ENCODE measurements at regions not wholly inside any gene's neighbourhood (a gene's known extent, or its start where the extent isn't known, plus 50 kb on each side); places are given as distances from the start of the nearest gene placed in this dataset.

DNA sequence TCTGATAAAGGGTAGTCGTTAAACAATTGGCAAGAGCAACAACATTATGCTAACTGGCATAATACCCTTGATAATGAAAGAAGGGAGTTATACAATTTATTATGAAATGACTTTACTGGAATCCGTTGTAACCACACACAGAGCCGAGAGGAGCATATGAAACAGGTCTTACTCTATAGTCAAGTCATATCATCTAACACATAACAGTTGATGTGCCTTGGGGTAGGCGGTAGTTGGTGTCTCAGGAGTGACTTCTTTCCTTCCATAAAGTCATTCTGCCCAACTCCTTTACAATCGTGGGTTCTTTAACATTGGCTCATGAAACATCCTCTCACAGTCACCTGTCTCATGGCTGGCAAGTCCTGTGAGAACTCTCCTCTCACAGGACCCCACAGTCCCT, 225.2 kb downstream of the LTN1 start:
- intact Hi-C loops (cut with micrococcal nuclease): no loop called here
- POLR2A ChIA-PET: no interaction called here
- no peak for DNase-seq (ENCODE audit: unreplicated experiment)
- TF ChIP-seq, protein P1, sequence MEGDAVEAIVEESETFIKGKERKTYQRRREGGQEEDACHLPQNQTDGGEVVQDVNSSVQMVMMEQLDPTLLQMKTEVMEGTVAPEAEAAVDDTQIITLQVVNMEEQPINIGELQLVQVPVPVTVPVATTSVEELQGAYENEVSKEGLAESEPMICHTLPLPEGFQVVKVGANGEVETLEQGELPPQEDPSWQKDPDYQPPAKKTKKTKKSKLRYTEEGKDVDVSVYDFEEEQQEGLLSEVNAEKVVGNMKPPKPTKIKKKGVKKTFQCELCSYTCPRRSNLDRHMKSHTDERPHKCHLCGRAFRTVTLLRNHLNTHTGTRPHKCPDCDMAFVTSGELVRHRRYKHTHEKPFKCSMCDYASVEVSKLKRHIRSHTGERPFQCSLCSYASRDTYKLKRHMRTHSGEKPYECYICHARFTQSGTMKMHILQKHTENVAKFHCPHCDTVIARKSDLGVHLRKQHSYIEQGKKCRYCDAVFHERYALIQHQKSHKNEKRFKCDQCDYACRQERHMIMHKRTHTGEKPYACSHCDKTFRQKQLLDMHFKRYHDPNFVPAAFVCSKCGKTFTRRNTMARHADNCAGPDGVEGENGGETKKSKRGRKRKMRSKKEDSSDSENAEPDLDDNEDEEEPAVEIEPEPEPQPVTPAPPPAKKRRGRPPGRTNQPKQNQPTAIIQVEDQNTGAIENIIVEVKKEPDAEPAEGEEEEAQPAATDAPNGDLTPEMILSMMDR (IDR thresholded peaks at IDR 0.05; ENCODE audit: unreplicated experiment): no peak
- Mint-ChIP-seq H3K4me3 (ENCODE audit: unreplicated experiment) (no peak overlapping the region), H3K36me3 (ENCODE audit: insufficient read depth, unreplicated experiment) (no peaks in the 10 kb centered on the region), H3K4me1 (ENCODE audit: insufficient read depth, unreplicated experiment) (no peaks in the 10 kb centered on the region), H3K9me3 (ENCODE audit: unreplicated experiment) (no peaks in the 10 kb centered on the region), H3K27ac (ENCODE audit: low read depth, unreplicated experiment) (no peak overlapping the region), H3K27me3 (ENCODE audit: insufficient read depth, unreplicated experiment) (no peaks in the 10 kb centered on the region)
- no TSS peak for BruUV-seq (replicated peaks)
- CTCF ChIA-PET: interaction anchor here (0.9 kb wide), 1 partner anchor 11 kb away, joined by 4 read pairs; no protein-coding TSS in a partner anchor

DNA sequence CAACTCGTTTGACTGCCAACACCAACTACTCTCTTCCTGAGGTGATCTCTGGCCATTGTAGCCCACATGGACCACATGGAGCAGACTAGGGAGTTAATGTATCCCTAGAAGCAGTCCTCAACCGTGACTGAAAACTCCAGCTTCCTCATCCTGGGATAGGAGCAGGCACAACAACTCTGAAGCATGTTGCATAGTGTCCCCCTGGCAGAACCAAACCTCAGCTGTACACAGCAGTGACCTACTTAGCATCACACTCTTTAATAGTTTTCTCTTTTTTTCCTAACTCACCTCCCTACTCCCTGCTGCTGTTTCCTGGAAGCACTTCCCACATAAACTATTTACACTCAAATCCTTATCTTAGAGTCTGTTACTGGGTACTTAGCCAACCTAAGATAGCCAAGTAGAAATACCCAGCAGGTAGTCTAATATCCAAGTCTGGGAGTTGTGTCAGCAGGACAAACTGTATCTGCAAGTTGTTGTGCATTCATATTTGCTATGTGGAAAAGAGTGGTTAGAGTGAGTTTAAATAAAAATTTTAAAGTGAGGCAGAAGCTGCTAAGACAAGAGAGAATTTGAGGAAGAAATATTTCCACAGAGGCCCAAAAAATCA, 228.8 kb downstream of the LTN1 start:
- ChIA-PET POLR2A (no interaction called here), CTCF (interaction anchor here (0.6 to 2.1 kb wide), 3 partner anchors 18 to 176 kb away, joined by 3 to 11 read pairs (median 4); no protein-coding TSS in a partner anchor)

DNA sequence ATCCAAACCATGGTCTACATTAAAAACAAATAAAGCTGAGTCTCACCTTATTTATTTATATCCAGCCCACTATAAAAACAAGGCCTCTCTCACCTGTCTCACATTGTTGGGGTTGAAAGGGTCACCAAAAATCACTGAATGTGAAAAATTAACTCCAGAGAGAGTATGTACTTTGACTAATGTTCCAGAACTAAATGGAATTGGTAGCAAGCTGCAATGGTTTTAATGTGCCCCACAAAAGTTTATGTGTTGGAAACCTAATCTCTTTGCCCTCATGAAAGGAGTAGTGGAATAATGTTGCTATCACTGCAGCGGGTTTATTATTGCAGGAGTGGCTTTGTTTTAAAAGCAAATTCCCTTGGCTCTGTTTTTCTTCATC, 230.3 kb downstream of the LTN1 start:
- intact Hi-C loops (cut with micrococcal nuclease): no loop called here
- Mint-ChIP-seq H3K36me3 (ENCODE audit: insufficient read depth, unreplicated experiment) (no peaks in the 10 kb centered on the region), H3K27me3 (ENCODE audit: insufficient read depth, unreplicated experiment) (no peaks in the 10 kb centered on the region), H3K9me3 (ENCODE audit: unreplicated experiment) (no peaks in the 10 kb centered on the region), H3K4me1 (ENCODE audit: insufficient read depth, unreplicated experiment) (peaks cover 8% of the 10 kb centered on the region), H3K4me3 (ENCODE audit: unreplicated experiment) (no peak overlapping the region), H3K27ac (ENCODE audit: low read depth, unreplicated experiment) (no peak overlapping the region)
- no TSS peak for BruUV-seq (replicated peaks)
- POLR2A ChIA-PET: no interaction called here
- TF ChIP-seq, protein P1 (IDR thresholded peaks at IDR 0.05; ENCODE audit: unreplicated experiment): no peak
- DNase-seq (ENCODE audit: unreplicated experiment): no peak
- CTCF ChIA-PET: interaction anchor here (0.6 to 2.1 kb wide), 3 partner anchors 17 to 1987 kb away, joined by 3 to 11 read pairs (median 3); no protein-coding TSS in a partner anchor

More for the DNA sequence above, 228.8 kb downstream of the LTN1 start:
- BruUV-seq (replicated peaks): no TSS peak
- no peak for DNase-seq (ENCODE audit: unreplicated experiment)
- intact Hi-C loops (cut with micrococcal nuclease): no loop called here
- Mint-ChIP-seq H3K4me3 (ENCODE audit: unreplicated experiment) (no peak overlapping the region), H3K36me3 (ENCODE audit: insufficient read depth, unreplicated experiment) (no peaks in the 10 kb centered on the region), H3K9me3 (ENCODE audit: unreplicated experiment) (no peaks in the 10 kb centered on the region), H3K27me3 (ENCODE audit: insufficient read depth, unreplicated experiment) (no peaks in the 10 kb centered on the region), H3K4me1 (ENCODE audit: insufficient read depth, unreplicated experiment) (no peaks in the 10 kb centered on the region), H3K27ac (ENCODE audit: low read depth, unreplicated experiment) (no peak overlapping the region)
- TF ChIP-seq, protein P1 (IDR thresholded peaks at IDR 0.05; ENCODE audit: unreplicated experiment): no peak

DNA sequence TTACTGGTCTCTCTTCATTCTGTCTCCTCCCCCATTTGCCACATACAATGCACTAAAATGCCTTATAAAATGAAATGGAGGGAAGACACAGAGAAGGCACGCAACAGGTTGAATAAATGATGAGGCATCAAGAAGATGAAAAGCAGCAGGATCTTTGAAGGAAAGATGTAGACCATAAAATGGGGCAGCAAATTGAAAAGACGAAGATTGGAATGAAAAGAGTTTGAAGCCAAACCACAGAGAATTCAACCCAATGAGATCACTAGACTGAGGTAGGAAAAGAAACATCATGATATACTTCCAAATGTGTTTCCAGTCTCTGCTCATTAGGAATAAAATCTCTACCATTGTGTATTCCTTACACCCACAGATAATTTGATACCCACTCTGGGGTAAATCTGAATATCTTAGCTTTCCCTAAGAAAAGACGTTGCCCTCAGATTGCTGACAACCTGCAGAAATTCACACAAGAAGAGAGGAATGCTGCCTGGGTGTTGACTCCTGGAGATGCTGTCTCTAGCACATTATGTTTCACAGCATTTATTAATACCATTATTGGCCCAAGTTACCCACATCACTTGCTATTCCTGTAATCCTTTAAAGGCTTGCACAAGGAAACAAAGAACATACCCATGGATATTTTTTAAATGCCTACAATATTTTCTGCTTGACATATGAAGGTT, 230.9 kb downstream of the LTN1 start:
- Mint-ChIP-seq H3K27me3 (ENCODE audit: insufficient read depth, unreplicated experiment) (no peaks in the 10 kb centered on the region), H3K36me3 (ENCODE audit: insufficient read depth, unreplicated experiment) (no peaks in the 10 kb centered on the region), H3K4me1 (ENCODE audit: insufficient read depth, unreplicated experiment) (peaks cover 8% of the 10 kb centered on the region), H3K9me3 (ENCODE audit: unreplicated experiment) (no peaks in the 10 kb centered on the region), H3K4me3 (ENCODE audit: unreplicated experiment) (no peak overlapping the region), H3K27ac (ENCODE audit: low read depth, unreplicated experiment) (no peak overlapping the region)
- no peak for DNase-seq (ENCODE audit: unreplicated experiment)
- CTCF ChIA-PET: interaction anchor here (0.6 to 2.1 kb wide), 2 partner anchors 16 to 25 kb away, joined by 3 to 11 read pairs; no protein-coding TSS in a partner anchor
- POLR2A ChIA-PET: no interaction called here
- no TSS peak for BruUV-seq (replicated peaks)
- intact Hi-C loops (cut with micrococcal nuclease): no loop called here
- TF ChIP-seq, protein P1 (IDR thresholded peaks at IDR 0.05; ENCODE audit: unreplicated experiment): no peak

All from MCF 10A (cell line).